H1 (cell line): ENCODE measurements at regions not wholly inside any gene's neighbourhood (a gene's known extent, or its start where the extent isn't known, plus 50 kb on each side); places are given as distances from the start of the nearest gene placed in this dataset.

ENCODE experiments used
- CTCF ChIA-PET: fragments of 300-600 bp; sonication (Branson Sonifier 250); formaldehyde crosslinking; loops from one replicate; lab custom pipeline; 2021; ENCODE audit not compliant: partially characterized antibody; lab: Charles Lee
- POLR2A ChIA-PET: fragments of 300-600 bp; sonication (Branson Sonifier 250); formaldehyde crosslinking; loops from one replicate; lab custom pipeline; 2021; ENCODE audit warnings: inconsistent platforms; ENCODE audit not compliant: partially characterized antibody; lab: Charles Lee
- DNase-seq, 2 experiments: peaks; one replicate each; pipeline versions ENCODE4 v3.0.0 to v3.0.0-alpha.2; 2010 to 2022; ENCODE audit warnings: low spot score in 2 of 2, low read depth in 1 of 2, mixed read lengths in 1 of 2
- FAIRE-seq: peaks from 2 replicates; lab custom pipeline; 2011; peaks lifted over from hg19 to GRCh38; lab: Jason Lieb, UNC
- H2AFZ ChIP-seq: 2 replicates; pipeline ENCODE4 v1.8.1; 2012; ENCODE audit warnings: low read length, inconsistent platforms
- H2AK5ac ChIP-seq: 2 replicates; pipeline ENCODE4 v1.6.1; 2013; ENCODE audit warnings: low read depth, low read length
- H2BK120ac ChIP-seq: replicated peaks from 2 replicates; pipeline ENCODE3; 2013; ENCODE audit warnings: low read depth, low read length, inconsistent platforms
- H2BK12ac ChIP-seq: 2 replicates; pipeline ENCODE4 v1.6.1; 2013; ENCODE audit warnings: low read depth, low read length
- H2BK15ac ChIP-seq: 2 replicates; pipeline ENCODE4 v1.6.1; 2013; ENCODE audit warnings: low read length
- H2BK20ac ChIP-seq: 2 replicates; pipeline ENCODE4 v1.6.1; 2013; ENCODE audit warnings: low read length
- H2BK5ac ChIP-seq: 2 replicates; pipeline ENCODE4 v1.6.1; 2013; ENCODE audit warnings: low read depth, low read length
- H3K14ac ChIP-seq: 2 replicates; pipeline ENCODE4 v1.6.1; 2013; ENCODE audit warnings: inconsistent platforms; ENCODE audit not compliant: insufficient read length
- H3K18ac ChIP-seq: 2 replicates; pipeline ENCODE4 v1.6.1; 2013; ENCODE audit warnings: low read length; ENCODE audit errors: extremely low read depth
- H3K23ac ChIP-seq: 2 replicates; pipeline ENCODE4 v1.6.1; 2013; ENCODE audit warnings: inconsistent platforms; ENCODE audit not compliant: insufficient read length
- H3K23me2 ChIP-seq: 2 replicates; pipeline ENCODE4 v1.6.1; 2013; ENCODE audit warnings: low read depth, low read length
- H3K27ac ChIP-seq: 2 replicates; pipeline ENCODE4 v1.6.1; 2011; ENCODE audit warnings: low read depth, low read length, inconsistent platforms
- H3K27me3 ChIP-seq, 4 experiments: replicated peaks in 1 of 4; 1 replicate in 1 of 4; 2 replicates in 3 of 4; pipeline versions ENCODE4 v1.6.1 to v1.8.1; 2011 to 2013; ENCODE audit warnings: low read length in 3 of 4, mild to moderate bottlenecking in 3 of 4, inconsistent platforms in 2 of 4, mixed read lengths in 2 of 4, moderate library complexity in 1 of 4; ENCODE audit not compliant: control insufficient read depth in 3 of 4, insufficient read depth in 3 of 4; ENCODE audit errors: extremely low read depth in 1 of 4
- H3K36me3 ChIP-seq, 4 experiments: 2 replicates each; pipeline versions ENCODE4 v1.6.1 to v1.8.1; 2011 to 2013; ENCODE audit warnings: mild to moderate bottlenecking in 4 of 4, low read length in 3 of 4, moderate library complexity in 2 of 4, control low read depth in 1 of 4, inconsistent platforms in 1 of 4; ENCODE audit not compliant: insufficient read depth in 4 of 4, control insufficient read depth in 2 of 4
- H3K4ac ChIP-seq: replicated peaks from 2 replicates; pipeline ENCODE3; 2013; ENCODE audit warnings: low read length, low read depth, mixed read lengths, inconsistent platforms; ENCODE audit not compliant: insufficient read length
- H3K4me1 ChIP-seq, 4 experiments: replicated peaks in 1 of 4; 1 replicate in 1 of 4; 2 replicates in 3 of 4; pipeline versions ENCODE4 v1.6.1 to v1.8.1; 2011 to 2013; ENCODE audit warnings: low read length in 3 of 4, inconsistent platforms in 2 of 4, mixed read lengths in 1 of 4; ENCODE audit not compliant: insufficient read depth in 4 of 4, control insufficient read depth in 3 of 4
- H3K4me2 ChIP-seq, 2 experiments: 2 replicates each; pipeline versions ENCODE4 v1.6.1 to v1.8.1; 2011 to 2013; ENCODE audit warnings: low read depth in 2 of 2, low read length in 2 of 2, control low read depth in 1 of 2, inconsistent platforms in 1 of 2, mild to moderate bottlenecking in 1 of 2; ENCODE audit not compliant: insufficient read depth in 1 of 2
- H3K4me3 ChIP-seq, 4 experiments: fragments of 200-600, 300-600 bp in 1 of 4; sonication (generic), shearing (Covaris generic), sonication (Bioruptor Twin) in 1 of 4; 2 replicates each; pipeline versions ENCODE4 v1.5.1 to v1.8.1; 2011 to 2016; ENCODE audit warnings: low read length in 4 of 4, low read depth in 3 of 4, control low read depth in 2 of 4, inconsistent platforms in 2 of 4, mild to moderate bottlenecking in 2 of 4, mixed read lengths in 1 of 4, moderate library complexity in 1 of 4; ENCODE audit not compliant: insufficient read depth in 2 of 4; ENCODE audit errors: extremely low read depth in 1 of 4
- H3K56ac ChIP-seq: replicated peaks from 2 replicates; pipeline ENCODE3; 2013; ENCODE audit warnings: low read depth, mild to moderate bottlenecking, mixed read lengths, low read length, inconsistent platforms; ENCODE audit not compliant: insufficient read length
- H3K79me1 ChIP-seq: 2 replicates; pipeline ENCODE4 v1.6.1; 2013; ENCODE audit warnings: low read depth, low read length, control low read depth
- H3K79me2 ChIP-seq, 2 experiments: 2 replicates each; pipeline versions ENCODE4 v1.6.1 to v1.8.1; 2012 to 2013; ENCODE audit warnings: low read length in 2 of 2, mild to moderate bottlenecking in 2 of 2, inconsistent platforms in 1 of 2; ENCODE audit not compliant: insufficient read depth in 2 of 2, control insufficient read depth in 1 of 2
- H3K9ac ChIP-seq, 4 experiments: replicated peaks in 1 of 4; 1 replicate in 1 of 4; 2 replicates in 3 of 4; pipeline versions ENCODE4 v1.6.1 to v1.8.1; 2011 to 2013; ENCODE audit warnings: low read depth in 3 of 4, low read length in 3 of 4, control low read depth in 2 of 4, mild to moderate bottlenecking in 2 of 4, moderate library complexity in 2 of 4, inconsistent platforms in 1 of 4; ENCODE audit errors: extremely low read depth in 1 of 4
- H3K9me3 ChIP-seq, 2 experiments: 2 replicates each; pipeline versions ENCODE4 v1.6.1 to v1.8.1; 2012 to 2013; ENCODE audit warnings: mild to moderate bottlenecking in 2 of 2, moderate library complexity in 2 of 2, control low read depth in 1 of 2, inconsistent platforms in 1 of 2, low read depth in 1 of 2, low read length in 1 of 2, mixed read lengths in 1 of 2; ENCODE audit not compliant: insufficient read depth in 2 of 2
- H4K20me1 ChIP-seq, 2 experiments: replicated peaks in 1 of 2; 2 replicates each; pipeline versions ENCODE3 to v1.8.1; 2011 to 2013; ENCODE audit warnings: inconsistent platforms in 2 of 2, low read length in 2 of 2, mild to moderate bottlenecking in 1 of 2; ENCODE audit not compliant: insufficient read depth in 2 of 2, control insufficient read depth in 1 of 2
- H4K5ac ChIP-seq: 2 replicates; pipeline ENCODE4 v1.6.1; 2013; ENCODE audit warnings: low read length, low read depth, mixed read lengths, inconsistent platforms; ENCODE audit not compliant: insufficient read length
- H4K8ac ChIP-seq: 2 replicates; pipeline ENCODE4 v1.8.0; 2013; ENCODE audit warnings: mild to moderate bottlenecking, moderate library complexity, low read length, inconsistent platforms; ENCODE audit not compliant: insufficient read depth; ENCODE audit errors: extremely low read depth
- H4K91ac ChIP-seq: replicated peaks from 2 replicates; pipeline ENCODE3; 2013; ENCODE audit warnings: low read length, mixed read lengths, inconsistent platforms; ENCODE audit not compliant: insufficient read length
- ASH2L ChIP-seq: fragments of 200-600, 300-600 bp; sonication (generic); IDR thresholded peaks from one replicate; pipeline ENCODE4 v1.7.1; 2017; ENCODE audit warnings: low read length
- CBX8 ChIP-seq: fragments of 300-800, 300-1000 bp; sonication (generic); IDR thresholded peaks from 2 replicates; pipeline ENCODE4 v1.7.1; 2016; ENCODE audit warnings: low read depth, low read length, borderline replicate concordance
- CEBPB ChIP-seq: IDR thresholded peaks from 2 replicates; pipeline ENCODE4 v1.6.1; 2012; ENCODE audit warnings: low read depth, low read length
- EZH2 ChIP-seq: fragments of 200-600 bp; sonication (generic); IDR thresholded peaks from 2 replicates; pipeline ENCODE4 v1.7.1; 2012; ENCODE audit warnings: low read depth, mild to moderate bottlenecking, moderate library complexity, low read length, inconsistent platforms; ENCODE audit not compliant: severe bottlenecking
- FOSL1 ChIP-seq: IDR thresholded peaks from 2 replicates; pipeline ENCODE4 v1.6.1; 2011; ENCODE audit warnings: mild to moderate bottlenecking, low read depth, low read length, moderate library complexity; ENCODE audit not compliant: insufficient read depth
- GTF2F1 ChIP-seq: IDR thresholded peaks from 2 replicates; pipeline ENCODE4 v1.6.1; 2012; ENCODE audit warnings: low read depth, low read length, improper control_type of control experiment, borderline replicate concordance
- NANOG ChIP-seq: IDR thresholded peaks from 2 replicates; pipeline ENCODE4 v1.6.1; 2011; ENCODE audit warnings: low read length, low read depth, mild to moderate bottlenecking, inconsistent platforms; ENCODE audit not compliant: insufficient read depth, poor library complexity, severe bottlenecking
- SAP30 ChIP-seq: fragments of 300-600 bp; sonication (generic); IDR thresholded peaks from 2 replicates; pipeline ENCODE4 v1.7.1; 2012; ENCODE audit warnings: low read length, moderate library complexity, mild to moderate bottlenecking, inconsistent platforms; ENCODE audit not compliant: insufficient read depth, insufficient replicate concordance
- SIRT6 ChIP-seq: IDR thresholded peaks from one replicate; pipeline ENCODE4 v1.7.1; 2012; ENCODE audit warnings: low read length, inconsistent platforms
- SP4 ChIP-seq: IDR thresholded peaks from 2 replicates; pipeline ENCODE4 v1.6.1; 2012; ENCODE audit warnings: low read length, inconsistent platforms
- USF2 ChIP-seq: IDR thresholded peaks from 2 replicates; pipeline ENCODE4 v1.6.1; 2011; ENCODE audit warnings: low read length, improper control_type of control experiment
- WGBS, 2 experiments: shearing (Covaris generic) in 1 of 2; methylation state at CpG; one replicate each; pipeline versions ENCODE4 v1.1.6 to v1.1.7; 2013 to 2015; ENCODE audit warnings: low lambda C conversion rate in 2 of 2, mixed read lengths in 2 of 2, inconsistent platforms in 1 of 2, low coverage in 1 of 2, missing lambda C conversion rate in 1 of 2; ENCODE audit not compliant: insufficient replicate concordance in 2 of 2, insufficient coverage in 1 of 2, insufficient read length in 1 of 2; ENCODE audit errors: extremely low coverage in 1 of 2, missing lambda C conversion rate in 1 of 2; 5-methylcytosine and 5-hydroxymethylcytosine counted together

- Histone ChIP-seq H3K4me3 (peak overlapping the region in 1 of 4 experiments; percentile 33; a peak in 2 of 8 replicates), H3K56ac (no peak overlapping the region), H2AFZ (peak overlapping the region; percentile 65; the same call in 1 of the 2 replicates), H2BK15ac (peak overlapping the region; percentile 84; the same call in 1 of the 2 replicates), H3K14ac (no peak overlapping the region), H3K9ac (no peak overlapping the region), H2BK12ac (peak overlapping the region; percentile 42; the same call in 1 of the 2 replicates), H4K20me1 (no peaks in the 10 kb centered on the region), H3K79me1 (no peaks in the 10 kb centered on the region), H3K36me3 (no peaks in the 10 kb centered on the region), H4K8ac (no peak overlapping the region), H3K27ac (no peak overlapping the region), H3K4me2 (peak overlapping the region; percentile 65 to 69), H2BK5ac (peak overlapping the region; percentile 41; the same call in 1 of the 2 replicates), H2AK5ac (no peak overlapping the region; the same call in 1 of the 2 replicates), H3K4me1 (peaks cover 15 to 35% (median 30%) of the 10 kb centered on the region in 4 experiments), H3K9me3 (no peaks in the 10 kb centered on the region), H2BK120ac (peak overlapping the region; percentile 16), H4K91ac (peak overlapping the region; percentile 6), H2BK20ac (peak overlapping the region; percentile 83), H3K23me2 (peaks cover 4% of the 10 kb centered on the region; the same call in 1 of the 2 replicates), H3K18ac (peak overlapping the region; percentile 57; the same call in 1 of the 2 replicates), H4K5ac (peak overlapping the region; percentile 58), H3K79me2 (no peaks in the 10 kb centered on the region), H3K23ac (no peak overlapping the region), H3K4ac (no peak overlapping the region), H3K27me3 (no peaks in the 10 kb centered on the region)
- POLR2A ChIA-PET: interaction anchor here (1.1 kb wide), 1 partner anchor 43 kb away, joined by 3 read pairs; no protein-coding TSS in a partner anchor
- CTCF ChIA-PET: interaction anchor here (0.8 to 4.4 kb wide), 8 partner anchors 8 to 263 kb away, joined by 3 to 20 read pairs (median 4); no protein-coding TSS in a partner anchor
- 33% methylated on average over 12 of the region's 12 CpGs; no CpG with 5 or more reads in 1 of the 2 experiments for WGBS, 2 experiments
- DNase-seq (no peak), FAIRE-seq (peak; percentile 83)
- no peak for TF ChIP-seq CEBPB
- TF ChIP-seq SAP30: no peak
- no peak for TF ChIP-seq FOSL1
- no peak for TF ChIP-seq CBX8
- TF ChIP-seq GTF2F1: no peak
- peak; percentile 45 for TF ChIP-seq ASH2L
- no peak for TF ChIP-seq NANOG
- no peak for TF ChIP-seq SIRT6
- TF ChIP-seq EZH2: no peak
- TF ChIP-seq SP4: no peak
- no peak for TF ChIP-seq USF2
Observed at GRCh38 chr6:165842281-165842936, 179.4 kb upstream of the PDE10A start.
